Activated CD8-positive, alpha-beta memory T cell treated with anti-CD3 and anti-CD28 coated beads for 36 hours (primary cell): ENCODE measurements at regions not wholly inside any gene's neighbourhood (a gene's known extent, or its start where the extent isn't known, plus 50 kb on each side); places are given as distances from the start of the nearest gene placed in this dataset.

Experiments
- CTCF ChIA-PET: fragments of 350-600 bp; sonication (Branson Sonifier 250); formaldehyde crosslinking; loops from one replicate; lab custom pipeline; 2021; ENCODE audit warnings: antibody characterized with exemption; lab: Charles Lee
- POLR2A ChIA-PET: fragments of 350-600 bp; sonication (Branson Sonifier 250); formaldehyde crosslinking; loops from one replicate; lab custom pipeline; 2021; ENCODE audit warnings: antibody characterized with exemption; lab: Charles Lee

DNA sequence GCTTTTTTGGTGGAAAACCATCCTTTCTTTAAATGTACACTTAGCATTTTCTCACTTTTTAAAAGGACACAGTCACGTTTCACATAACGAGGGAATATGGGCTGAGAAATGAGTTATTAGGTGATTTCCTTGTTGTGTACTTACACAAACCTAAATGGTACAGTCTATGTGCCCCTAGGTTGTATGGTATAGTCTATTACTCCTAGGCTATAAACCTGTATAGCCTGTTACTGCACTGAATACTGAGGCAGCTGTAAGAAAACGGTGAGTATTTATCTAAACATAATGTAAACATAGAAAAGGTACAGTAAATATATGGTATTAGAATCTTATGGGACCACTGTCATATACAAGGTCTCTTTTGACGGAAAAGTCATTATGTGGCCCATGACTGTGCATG lies 913.5 kb upstream of the GHITM start:
- POLR2A ChIA-PET, result no interaction called here
- CTCF ChIA-PET, result no interaction called here

GRCh38 chr10:83229991-83230390 lies 909.3 kb upstream of the GHITM start:
- CTCF ChIA-PET, result no interaction called here
- POLR2A ChIA-PET, result no interaction called here

- ChIA-PET CTCF (no interaction called here), POLR2A (no interaction called here)
Measured at GRCh38 chr10:83233691-83234090, 905.6 kb upstream of the GHITM start.

DNA sequence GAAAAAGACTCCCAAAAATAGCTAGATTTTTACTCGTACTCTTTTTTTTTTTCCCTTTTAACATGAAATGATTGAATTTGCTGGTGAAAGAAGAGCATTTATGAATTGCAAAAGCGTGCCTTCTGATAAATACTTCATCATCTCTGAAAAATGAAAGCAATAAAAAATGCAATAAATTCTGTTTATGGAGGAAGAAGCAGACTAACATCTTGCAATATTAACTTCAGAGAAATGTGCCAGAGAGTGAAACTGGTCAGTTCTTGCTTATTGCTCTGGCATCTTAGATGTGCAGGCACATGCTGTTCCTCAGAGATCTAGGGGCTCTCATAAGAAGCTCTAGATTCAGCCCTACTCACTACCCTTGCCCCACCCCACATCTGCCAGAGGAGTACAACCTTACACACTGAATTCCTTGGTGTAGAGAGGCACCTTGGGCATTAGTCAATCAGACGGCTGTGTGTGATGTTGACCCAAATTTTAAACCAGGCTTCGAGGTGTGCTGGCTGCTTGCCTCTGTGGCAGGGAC lies 891.1 kb upstream of the GHITM start:
- ChIA-PET CTCF (no interaction called here), POLR2A (no interaction called here)

- CTCF ChIA-PET, result no interaction called here
- POLR2A ChIA-PET, result no interaction called here
Measured at GRCh38 chr10:83250396-83250795, 888.9 kb upstream of the GHITM start.

DNA sequence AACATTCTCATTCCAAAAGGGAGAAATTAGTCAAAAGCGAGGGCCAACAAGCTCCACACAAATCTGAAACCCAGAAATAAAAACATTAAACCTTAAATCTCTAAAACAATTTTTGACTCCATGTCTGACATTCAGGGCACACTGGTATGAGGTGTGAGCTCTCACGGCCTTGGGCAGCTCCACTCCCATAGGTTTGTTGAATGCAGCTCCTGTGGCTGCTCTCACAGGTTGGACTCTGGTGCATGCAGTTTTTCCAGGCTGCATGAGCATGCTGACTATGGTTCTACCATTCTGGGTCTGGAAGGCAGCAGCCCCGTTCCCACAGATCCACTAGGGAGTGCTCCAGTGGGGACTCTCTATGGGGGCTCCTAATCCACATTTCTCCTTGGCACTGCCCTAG lies 887.1 kb upstream of the GHITM start:
- ChIA-PET POLR2A (no interaction called here), CTCF (no interaction called here)

DNA sequence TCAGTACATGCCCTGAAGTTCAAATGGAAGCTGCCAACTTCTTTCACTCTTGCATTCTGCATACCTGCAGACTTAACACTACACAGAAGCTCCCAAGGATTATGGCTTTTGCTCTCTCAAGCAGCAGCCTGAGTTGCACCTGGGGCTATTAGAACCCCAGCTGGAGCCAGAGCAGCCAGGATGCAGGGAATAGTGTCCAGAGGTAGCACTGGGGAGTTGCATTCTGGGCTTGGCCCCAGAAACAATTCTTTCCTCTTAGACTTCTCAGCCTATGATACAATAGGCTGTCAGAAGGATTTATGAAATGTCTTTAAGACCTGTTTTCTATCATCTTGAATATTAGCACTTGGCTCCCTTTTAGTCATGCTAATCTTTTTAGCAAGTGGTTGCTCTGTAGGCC lies 886.7 kb upstream of the GHITM start:
- POLR2A ChIA-PET, result no interaction called here
- CTCF ChIA-PET, result no interaction called here

DNA sequence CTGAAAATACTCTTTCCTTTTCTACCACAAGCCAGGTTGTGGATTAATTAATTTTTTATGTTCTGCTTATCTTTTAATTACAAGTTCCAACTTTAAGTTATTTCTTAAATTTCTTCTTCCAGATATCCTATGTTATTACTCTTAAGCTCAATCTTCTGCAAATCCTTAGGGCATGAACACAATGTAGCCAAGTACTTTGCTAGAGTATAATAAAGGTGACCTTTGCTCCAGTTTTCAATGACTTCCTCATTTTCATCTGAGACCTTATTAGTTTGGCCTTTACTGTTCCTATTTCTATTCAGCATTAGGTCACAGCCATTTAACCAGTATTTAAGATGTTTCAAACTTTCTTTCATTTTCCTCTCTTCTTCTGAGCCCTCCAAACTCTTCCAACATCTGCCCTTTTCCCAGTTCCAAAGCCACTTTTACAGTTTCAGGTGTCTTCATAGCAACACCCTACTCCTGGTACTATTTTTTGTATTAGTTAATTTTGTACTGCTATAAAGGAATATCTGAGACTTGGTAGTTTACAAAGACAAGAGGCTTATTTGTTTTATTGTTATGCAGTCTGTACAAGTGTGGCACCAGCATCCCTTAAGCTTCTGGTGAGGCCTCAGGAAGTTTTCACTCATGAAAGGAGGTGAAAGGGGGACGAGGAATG lies 886.2 kb upstream of the GHITM start:
- ChIA-PET POLR2A (no interaction called here), CTCF (no interaction called here)

DNA sequence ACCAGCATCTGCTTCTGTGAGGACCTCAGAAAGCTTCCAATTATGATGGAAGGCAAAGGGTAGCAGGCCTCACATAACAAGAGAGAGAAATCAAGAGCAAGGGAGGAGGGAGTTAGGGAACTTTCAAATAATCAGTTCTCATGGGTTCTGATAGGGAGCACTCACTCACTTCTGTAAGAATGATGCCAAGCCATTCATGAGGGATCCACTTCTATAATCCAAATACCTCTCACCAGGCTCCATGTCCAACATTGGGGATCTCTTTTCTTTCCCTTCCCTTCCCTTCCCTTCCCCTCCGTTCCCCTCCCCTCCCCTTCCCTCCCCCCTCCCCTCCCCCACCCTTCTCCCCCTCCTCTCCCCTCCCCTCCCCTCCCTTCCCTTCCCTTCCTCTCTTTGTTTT lies 884.6 kb upstream of the GHITM start:
- CTCF ChIA-PET, result no interaction called here
- POLR2A ChIA-PET, result no interaction called here

DNA sequence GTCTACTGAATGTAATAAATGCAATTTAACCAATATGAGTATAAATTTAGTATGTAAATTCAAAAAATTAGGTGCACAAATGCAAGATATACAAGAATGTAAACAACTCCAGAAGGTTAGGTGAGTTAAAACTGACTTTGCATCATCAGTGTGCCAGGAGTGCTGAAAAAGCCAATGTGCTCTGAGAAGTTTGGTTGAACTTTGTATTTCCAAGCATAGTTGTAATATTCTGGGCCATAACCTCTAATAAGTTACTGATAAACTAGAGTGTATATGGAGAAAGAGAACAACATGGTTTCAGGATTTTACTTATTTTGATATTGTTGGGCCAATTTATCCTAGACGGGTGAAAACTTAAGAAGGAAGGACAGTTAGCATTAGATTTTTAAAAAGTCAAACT lies 876.9 kb upstream of the GHITM start:
- CTCF ChIA-PET, result no interaction called here
- POLR2A ChIA-PET, result no interaction called here

DNA sequence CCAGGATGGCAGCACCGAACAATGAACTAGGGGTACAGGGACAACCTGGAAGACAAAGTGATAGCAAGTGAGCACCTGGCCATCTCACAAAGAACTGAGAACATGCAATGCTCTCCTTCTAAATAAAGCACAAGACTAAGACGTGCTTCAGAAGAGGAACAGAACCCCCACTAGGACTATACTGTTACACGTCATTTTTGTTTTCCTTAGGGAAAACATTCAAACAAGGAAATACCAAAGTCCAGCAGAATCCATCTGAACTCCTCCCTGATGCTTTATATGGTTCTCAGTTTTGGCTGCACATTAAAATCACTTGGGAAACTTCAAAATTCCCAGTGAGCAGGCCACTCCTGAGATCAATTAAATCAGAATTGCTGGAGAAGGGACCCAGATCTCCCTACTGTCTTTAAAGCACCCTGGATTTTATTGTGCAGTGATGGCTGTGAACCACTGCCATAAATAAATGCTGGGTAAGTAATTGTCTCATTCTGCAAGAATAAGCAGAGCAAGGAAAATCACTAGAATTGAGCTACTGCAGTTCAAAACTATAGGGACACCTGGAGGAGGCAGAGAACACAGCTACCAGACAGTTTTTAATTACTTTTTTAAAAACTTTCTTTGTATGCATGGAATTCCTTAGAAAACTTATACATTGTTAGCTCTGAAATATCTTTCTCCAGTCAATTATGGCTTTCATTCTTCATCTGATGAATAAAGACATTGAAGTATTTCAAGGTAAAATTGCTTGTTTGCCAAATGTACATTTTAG lies 866.5 kb upstream of the GHITM start:
- POLR2A ChIA-PET, result no interaction called here

GRCh38 chr10:83274088-83274487 lies 865.2 kb upstream of the GHITM start:
- POLR2A ChIA-PET, result no interaction called here
- CTCF ChIA-PET, result no interaction called here

More for the DNA sequence above, 866.5 kb upstream of the GHITM start:
- CTCF ChIA-PET, result no interaction called here

GRCh38 chr10:83276971-83277370 lies 862.3 kb upstream of the GHITM start:
- ChIA-PET POLR2A (no interaction called here), CTCF (no interaction called here)

DNA sequence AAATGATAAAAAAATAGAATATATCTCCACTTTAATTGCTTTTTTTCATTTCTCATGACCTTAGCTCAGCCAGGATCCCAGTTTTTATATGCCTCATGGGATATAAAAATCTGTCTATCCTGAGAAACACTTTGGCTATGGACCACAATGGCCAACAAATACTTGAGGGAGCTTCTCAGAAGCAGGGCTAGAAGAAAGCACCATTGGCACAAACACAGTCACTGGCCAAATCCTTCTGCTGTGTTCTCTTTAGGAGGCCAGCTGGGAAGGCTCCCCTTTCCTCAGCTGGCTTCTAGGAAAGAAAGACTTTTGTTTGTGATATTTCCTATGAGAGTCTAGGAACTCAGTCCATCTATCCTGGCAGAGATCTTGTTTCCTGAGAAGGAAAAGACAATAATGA lies 856.2 kb upstream of the GHITM start:
- ChIA-PET POLR2A (no interaction called here), CTCF (no interaction called here)

DNA sequence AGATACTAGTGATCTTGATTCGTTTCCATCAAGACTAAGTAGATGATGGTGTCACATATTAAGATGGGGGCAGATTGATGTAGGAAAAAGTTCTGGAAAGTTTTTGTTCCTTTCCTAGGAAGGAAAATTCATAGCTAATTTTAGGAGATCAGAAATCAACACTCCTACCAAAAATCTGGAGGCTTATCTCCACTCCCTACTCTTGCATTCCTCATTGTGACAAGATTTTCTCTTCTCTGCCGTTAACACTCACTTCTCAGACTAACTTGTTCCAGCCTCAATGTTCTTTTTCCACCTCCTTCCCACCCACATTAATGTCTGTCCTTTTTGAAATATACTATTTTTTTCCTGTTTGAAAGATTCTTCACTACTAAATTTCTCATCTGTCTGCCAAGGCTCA lies 851.9 kb upstream of the GHITM start:
- ChIA-PET POLR2A (no interaction called here), CTCF (no interaction called here)

DNA sequence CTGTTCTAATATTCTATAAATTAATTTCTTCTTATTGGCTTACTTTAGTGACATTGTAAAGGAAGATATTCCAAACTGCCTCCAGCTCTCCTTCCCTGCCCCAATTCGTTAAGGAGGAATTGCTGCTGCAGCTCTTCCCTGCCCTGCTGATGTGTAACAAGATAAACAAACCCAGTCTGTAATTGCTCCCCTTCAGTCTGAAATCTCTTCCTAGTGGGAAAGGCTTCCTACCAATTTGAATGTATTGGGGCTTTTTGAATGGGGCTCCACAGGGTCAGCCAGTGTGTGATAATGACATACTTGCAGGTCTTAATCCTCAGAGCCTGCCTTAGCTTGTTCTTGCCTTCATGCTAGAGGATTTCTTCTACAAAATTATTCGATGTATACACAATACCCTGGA lies 849.9 kb upstream of the GHITM start:
- ChIA-PET POLR2A (no interaction called here), CTCF (no interaction called here)

DNA sequence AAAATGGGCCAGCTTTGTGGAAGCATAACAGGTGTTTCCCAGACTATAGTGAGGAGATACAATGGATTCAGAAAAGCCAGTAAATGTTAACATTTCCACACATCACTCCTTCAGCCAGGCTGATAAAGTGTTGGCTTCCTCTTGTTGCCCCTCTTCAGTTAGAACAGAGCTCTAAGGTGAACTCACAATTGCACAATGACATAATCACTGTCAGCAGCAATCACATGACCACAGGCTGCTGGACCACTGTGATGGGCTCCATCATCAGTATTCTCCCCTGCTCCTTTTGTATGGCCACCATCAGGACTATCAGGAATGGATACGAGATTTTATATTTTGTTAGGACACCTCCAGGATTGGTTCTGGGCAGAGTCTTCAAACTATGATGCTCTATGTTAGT lies 849.4 kb upstream of the GHITM start:
- CTCF ChIA-PET, result no interaction called here
- POLR2A ChIA-PET, result no interaction called here

DNA sequence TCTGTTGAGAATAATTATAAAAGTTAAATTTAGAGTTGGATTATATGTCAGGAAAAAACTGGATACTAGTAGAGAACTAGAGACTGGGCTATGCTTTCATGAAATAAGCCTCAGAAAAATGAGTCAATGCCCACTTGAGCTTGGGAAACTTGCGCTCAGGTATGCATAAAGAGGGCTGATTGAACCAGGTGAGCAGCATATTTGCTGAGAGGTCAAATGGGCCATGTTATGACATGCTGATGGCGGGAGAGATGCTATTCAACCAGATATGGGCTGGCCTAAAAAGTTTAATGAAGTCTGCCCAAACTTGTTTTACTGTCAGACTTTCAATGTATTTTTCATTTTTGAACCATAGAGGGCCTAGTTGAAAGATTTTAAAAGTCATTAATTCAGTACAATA lies 837.6 kb upstream of the GHITM start:
- ChIA-PET POLR2A (no interaction called here), CTCF (no interaction called here)

- CTCF ChIA-PET, result no interaction called here
- POLR2A ChIA-PET, result no interaction called here
Measured at GRCh38 chr10:83302623-83303022, 836.7 kb upstream of the GHITM start.

GRCh38 chr10:83310688-83311087 lies 828.6 kb upstream of the GHITM start:
- CTCF ChIA-PET, result no interaction called here
- POLR2A ChIA-PET, result no interaction called here

- CTCF ChIA-PET, result no interaction called here
- POLR2A ChIA-PET, result no interaction called here
Measured at GRCh38 chr10:83312570-83312969, 826.7 kb upstream of the GHITM start.
